Muscle layer of duodenum (tissue), 2 donors: ENCODE measurements at regions not wholly inside any gene's neighbourhood (a gene's known extent, or its start where the extent isn't known, plus 50 kb on each side); places are given as distances from the start of the nearest gene placed in this dataset.
"Not testable (repeated sequence)": the region's sequence is repeated elsewhere in the genome, so short reads cannot be mapped to it uniquely, and the experiment has no call there.

Source experiments
- H3K27ac ChIP-seq: one replicate; pipeline ENCODE4 v1.7.0; 2013; ENCODE audit warnings: mild to moderate bottlenecking, low read length
- H3K27me3 ChIP-seq: one replicate; pipeline ENCODE4 v1.7.0; 2013; ENCODE audit warnings: low read depth, mild to moderate bottlenecking, control low read depth, low read length
- H3K36me3 ChIP-seq, 2 donors: one replicate each; pipeline ENCODE4 v1.7.0; 2013; ENCODE audit warnings: low read length in 2 of 2, control low read depth in 1 of 2, mild to moderate bottlenecking in 1 of 2; ENCODE audit not compliant: insufficient read depth in 2 of 2, control insufficient read depth in 1 of 2
- H3K4me1 ChIP-seq, 2 donors: one replicate each; pipeline ENCODE4 v1.7.0; 2013; ENCODE audit warnings: low read length in 2 of 2, mild to moderate bottlenecking in 2 of 2, control low read depth in 1 of 2, moderate library complexity in 1 of 2; ENCODE audit not compliant: insufficient read depth in 2 of 2, control insufficient read depth in 1 of 2
- H3K4me3 ChIP-seq, 2 donors: one replicate each; pipeline ENCODE4 v1.7.0; 2013; ENCODE audit warnings: low read length in 2 of 2, low read depth in 1 of 2, mild to moderate bottlenecking in 1 of 2
- H3K9me3 ChIP-seq, 2 donors: one replicate each; pipeline ENCODE4 v1.7.0; 2013; ENCODE audit warnings: low read length in 2 of 2, control low read depth in 1 of 2, mild to moderate bottlenecking in 1 of 2; ENCODE audit not compliant: control insufficient read depth in 1 of 2
- donor health status: healthy.

- H3K4me3 ChIP-seq = no peak overlapping the region
- no peaks in the 10 kb centered on the region for H3K27me3 ChIP-seq
- no peak overlapping the region for H3K27ac ChIP-seq
- H3K4me1 ChIP-seq = peaks cover 0 to 8% of the 10 kb centered on the region in 2 donors
- peaks cover 0 to 9% of the 10 kb centered on the region in 2 donors for H3K9me3 ChIP-seq
- H3K36me3 ChIP-seq = no peaks in the 10 kb centered on the region
Measured at GRCh38 chr10:121675344-121675743, 77.1 kb upstream of the FGFR2 start.

GRCh38 chr10:121674885-121675284 is 76.6 kb upstream of the FGFR2 start:
- Histone ChIP-seq H3K4me1 (peaks cover 0 to 6% of the 10 kb centered on the region in 2 donors), H3K36me3 (no peaks in the 10 kb centered on the region), H3K27me3 (no peaks in the 10 kb centered on the region), H3K9me3 (peaks cover 0 to 9% of the 10 kb centered on the region in 2 donors), H3K4me3 (no peak overlapping the region), H3K27ac (no peak overlapping the region)

- H3K36me3 ChIP-seq = no peaks in the 10 kb centered on the region
- H3K27me3 ChIP-seq = no peaks in the 10 kb centered on the region
- no peak overlapping the region for H3K4me3 ChIP-seq
- H3K9me3 ChIP-seq = no peaks in the 10 kb centered on the region
- H3K27ac ChIP-seq = no peak overlapping the region
- peaks cover 0 to 24% of the 10 kb centered on the region in 2 donors for H3K4me1 ChIP-seq
Measured at GRCh38 chr10:121672733-121673132, 74.5 kb upstream of the FGFR2 start.

- not testable (repeated sequence) for H3K27ac ChIP-seq
Measured at GRCh38 chr10:121669840-121670239, 71.6 kb upstream of the FGFR2 start.

DNA sequence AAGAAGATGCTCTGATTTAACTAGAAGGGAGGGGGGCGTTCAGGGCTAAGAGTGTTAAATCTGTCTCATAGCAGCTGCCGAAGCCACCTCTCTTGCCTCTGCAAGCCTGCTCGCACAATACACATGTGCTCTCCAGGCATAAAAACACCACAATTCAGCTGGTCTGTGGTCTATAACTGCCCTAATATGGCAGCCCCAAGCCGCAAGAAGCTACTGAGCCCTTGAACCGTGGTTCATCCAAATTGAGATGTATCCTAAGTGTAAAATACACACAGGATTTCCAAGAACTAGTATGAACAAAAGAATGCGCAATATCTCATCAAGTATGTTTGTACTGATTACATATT is 70.8 kb upstream of the FGFR2 start:
- H3K27ac ChIP-seq = peak overlapping the region; percentile 60
- no peaks in the 10 kb centered on the region for H3K27me3 ChIP-seq
- H3K9me3 ChIP-seq = no peaks in the 10 kb centered on the region
- H3K36me3 ChIP-seq = no peaks in the 10 kb centered on the region
- peak overlapping the region in 1 of 2 donors; percentile 51 for H3K4me3 ChIP-seq
- H3K4me1 ChIP-seq = peaks cover 0 to 21% of the 10 kb centered on the region in 2 donors

More at GRCh38 chr10:121669840-121670239, 71.6 kb upstream of the FGFR2 start:
- peaks cover 0 to 21% of the 10 kb centered on the region in 2 donors for H3K4me1 ChIP-seq
- not testable (repeated sequence) for H3K36me3 ChIP-seq, H3K4me3 ChIP-seq, H3K27me3 ChIP-seq, H3K9me3 ChIP-seq

DNA sequence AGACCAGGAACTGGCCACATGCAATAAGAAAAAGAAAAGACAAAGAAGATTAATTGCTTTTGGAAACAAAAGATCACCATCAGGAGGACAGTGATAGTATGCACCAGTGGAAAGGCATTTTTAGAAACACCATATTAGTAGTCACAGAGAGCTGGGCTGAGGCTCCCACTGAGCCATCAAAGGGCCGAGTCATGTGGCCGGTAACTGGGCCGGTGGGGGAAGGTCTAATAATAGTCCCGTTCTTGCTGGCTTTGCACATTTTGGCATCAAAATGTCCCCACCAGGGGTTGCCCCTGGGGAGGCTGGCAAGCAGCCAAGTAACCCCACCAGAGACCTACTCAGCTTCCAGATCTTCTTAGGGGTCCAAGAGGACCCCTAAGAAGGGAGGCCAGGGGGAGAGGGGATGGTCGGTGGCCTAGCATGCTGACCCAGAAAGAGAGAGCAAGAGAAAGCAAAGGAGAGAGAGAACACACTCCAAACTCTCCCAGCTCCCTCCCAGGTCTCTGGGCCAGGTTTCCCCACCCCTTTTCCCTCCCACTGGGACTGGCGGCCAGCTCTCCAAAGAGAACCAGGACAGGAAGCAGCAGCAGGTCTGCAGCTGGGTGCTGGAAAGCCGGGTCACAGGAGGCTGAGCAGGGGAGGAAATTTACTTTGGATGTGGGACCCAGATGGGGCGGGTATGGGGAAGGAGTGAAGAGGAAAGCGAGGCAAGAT is 70.2 kb upstream of the FGFR2 start:
- Histone ChIP-seq H3K4me1 (peaks cover 0 to 21% of the 10 kb centered on the region in 2 donors), H3K27ac (peak overlapping the region; percentile 60), H3K36me3 (no peaks in the 10 kb centered on the region), H3K9me3 (no peaks in the 10 kb centered on the region), H3K27me3 (no peaks in the 10 kb centered on the region), H3K4me3 (peak overlapping the region; percentile 23 to 51)

DNA sequence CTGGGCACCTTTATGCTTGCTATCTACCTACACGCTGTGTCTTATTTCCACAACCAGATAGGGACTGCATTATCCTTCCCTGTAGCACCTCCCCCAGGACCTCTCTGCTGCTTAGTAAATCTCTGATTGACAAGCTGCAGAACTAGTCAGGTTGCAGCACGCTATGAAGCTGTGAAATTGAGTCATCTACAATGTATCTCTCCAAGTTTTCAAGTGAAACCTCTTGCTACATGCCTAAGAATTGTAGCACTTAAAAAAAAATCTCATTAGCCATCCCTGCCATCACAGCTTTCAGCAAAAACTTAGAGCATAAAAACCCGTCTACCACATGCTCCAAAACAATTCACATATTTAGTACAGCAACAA is 69.7 kb upstream of the FGFR2 start:
- H3K27me3 ChIP-seq = no peaks in the 10 kb centered on the region
- H3K27ac ChIP-seq = peak overlapping the region; percentile 60
- H3K4me1 ChIP-seq = peaks cover 0 to 21% of the 10 kb centered on the region in 2 donors
- no peak overlapping the region for H3K4me3 ChIP-seq
- H3K9me3 ChIP-seq = no peaks in the 10 kb centered on the region
- no peaks in the 10 kb centered on the region for H3K36me3 ChIP-seq

DNA sequence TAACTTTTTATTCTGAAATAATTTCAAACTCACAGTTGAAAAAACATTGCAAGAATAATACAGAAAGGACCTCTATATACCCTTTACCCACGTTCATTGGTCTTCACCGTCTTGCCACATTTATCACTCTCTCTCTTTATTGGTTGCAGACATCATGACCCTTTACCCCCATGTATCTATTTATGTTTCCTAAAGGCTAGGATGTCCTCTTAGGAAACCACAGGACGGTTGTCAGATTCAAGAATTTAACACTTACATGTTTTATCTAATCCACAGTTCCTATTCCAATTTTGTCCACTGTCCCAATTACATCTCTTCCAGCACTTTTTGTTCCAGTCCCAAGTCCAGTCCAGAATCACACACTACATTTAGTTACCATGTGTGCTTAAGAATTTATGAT is 67.6 kb upstream of the FGFR2 start:
- Histone ChIP-seq H3K9me3 (no peaks in the 10 kb centered on the region), H3K4me3 (no peak overlapping the region), H3K27me3 (no peaks in the 10 kb centered on the region), H3K4me1 (peaks cover 0 to 21% of the 10 kb centered on the region in 2 donors), H3K27ac (no peak overlapping the region), H3K36me3 (no peaks in the 10 kb centered on the region)

- Histone ChIP-seq H3K9me3 (no peaks in the 10 kb centered on the region), H3K27me3 (no peaks in the 10 kb centered on the region), H3K4me1 (peaks cover 0 to 21% of the 10 kb centered on the region in 2 donors)
Measured at GRCh38 chr10:121664671-121665070, 66.4 kb upstream of the FGFR2 start.

GRCh38 chr10:121662945-121663917 is 65.0 kb upstream of the FGFR2 start:
- Histone ChIP-seq H3K27me3 (no peaks in the 10 kb centered on the region), H3K4me1 (peaks cover 0 to 9% of the 10 kb centered on the region in 2 donors), H3K27ac (no peak overlapping the region), H3K4me3 (no peak overlapping the region), H3K36me3 (no peaks in the 10 kb centered on the region), H3K9me3 (no peaks in the 10 kb centered on the region)

More at GRCh38 chr10:121664671-121665070, 66.4 kb upstream of the FGFR2 start:
- no peaks in the 10 kb centered on the region for H3K36me3 ChIP-seq
- H3K4me3 ChIP-seq = no peak overlapping the region
- no peak overlapping the region for H3K27ac ChIP-seq

DNA sequence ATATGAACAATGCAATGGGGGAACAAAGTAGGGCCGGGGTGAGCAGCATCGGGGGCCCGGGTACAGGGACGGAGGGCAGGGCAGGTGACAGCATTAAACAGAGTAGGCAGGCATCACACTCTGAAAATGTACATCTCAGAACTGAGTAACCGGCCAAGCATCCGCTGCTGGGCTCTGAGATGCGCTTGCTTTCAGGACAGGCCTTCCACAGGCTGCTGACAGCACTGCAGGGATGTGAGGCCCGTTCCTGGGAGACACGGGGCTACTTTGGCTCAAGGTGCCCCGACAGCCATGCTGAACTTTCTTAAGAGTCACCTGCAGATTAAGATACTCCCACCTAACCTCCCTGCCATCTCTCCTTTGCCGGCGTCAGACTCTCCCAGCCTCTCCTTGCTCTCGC is 64.3 kb upstream of the FGFR2 start:
- Histone ChIP-seq H3K36me3 (no peaks in the 10 kb centered on the region), H3K4me3 (no peak overlapping the region), H3K4me1 (peaks cover 0 to 2% of the 10 kb centered on the region in 2 donors), H3K9me3 (no peaks in the 10 kb centered on the region), H3K27me3 (no peaks in the 10 kb centered on the region), H3K27ac (no peak overlapping the region)
